ENCODE measurements at regions not wholly inside any gene's neighbourhood (a gene's known extent, or its start where the extent isn't known, plus 50 kb on each side); places are given as distances from the start of the nearest gene placed in this dataset.

GRCh38 chr5:82487131-82487530, 209.0 kb upstream of the RPS23 start:
- ChIA-PET CTCF (ENCODE audit: low intra/inter-chr PET ratio) (no interaction called here), POLR2A (no interaction called here)
- no peak for FAIRE-seq
- no peak overlapping the region for H3K9ac ChIP-seq (ENCODE audit: insufficient read depth in 1 of 2, low read depth in 2 of 2, low read length in 2 of 2)
- no peak overlapping the region for H3K4me3 ChIP-seq
- no peaks in the 10 kb centered on the region for H3K36me3 ChIP-seq (ENCODE audit: control insufficient read depth, insufficient read depth, low read length)
- no peak for DNase-seq (ENCODE audit: extremely low read depth in 1 of 4, low spot score in 3 of 4)
- no peak for TF ChIP-seq HNRNPUL1 (IDR thresholded peaks at IDR 0.05; ENCODE audit: low read length)
- no peak for TF ChIP-seq OTX1 (CRISPR knock-in tag; IDR thresholded peaks at IDR 0.05)
- no peak for ATAC-seq
- H3K27me3 ChIP-seq (ENCODE audit: control insufficient read depth in 2 of 2, insufficient read depth in 2 of 2, low read length in 2 of 2), result no peaks in the 10 kb centered on the region
- no peak overlapping the region for H3K4me2 ChIP-seq (ENCODE audit: insufficient read depth, low read length)
- H2AFZ ChIP-seq (ENCODE audit: low read depth, low read length), result no peak overlapping the region
- intact Hi-C loops (cut with micrococcal nuclease), result no loop called here
- no peaks in the 10 kb centered on the region for H3K4me1 ChIP-seq (replicated peaks in 1 of 2; ENCODE audit: control insufficient read depth in 2 of 2, insufficient read depth in 2 of 2, low read length in 2 of 2)
- H4K20me1 ChIP-seq (replicated peaks; ENCODE audit: control insufficient read depth, insufficient read depth, low read length), result no peaks in the 10 kb centered on the region
- no peaks in the 10 kb centered on the region for H3K9me1 ChIP-seq (ENCODE audit: control insufficient read depth, insufficient read depth, low read length)
- WGBS (ENCODE audit: insufficient coverage, low coverage, missing lambda C conversion rate), result 54% methylated on average over 3 of the region's 3 CpGs
- no peaks in the 10 kb centered on the region for H3K9me3 ChIP-seq (replicated peaks; ENCODE audit: control insufficient read depth, insufficient read depth, low read depth, low read length)
- BruUV-seq (replicated peaks), result no TSS peak
- no peak overlapping the region for H3K27ac ChIP-seq (ENCODE audit: extremely low read depth, low read depth, low read length)
- no peaks in the 10 kb centered on the region for H3K79me2 ChIP-seq (ENCODE audit: control insufficient read depth, insufficient read depth, low read length)
- in situ Hi-C loops (cut with MboI), result no loop called here

- no peaks in the 10 kb centered on the region for H3K4me1 ChIP-seq (replicated peaks in 1 of 2; ENCODE audit: control insufficient read depth in 2 of 2, insufficient read depth in 2 of 2, low read length in 2 of 2)
- 0 out of 2 replicates have a peak overlapping the region, but pooled peaks have one; percentile 0 for H2AFZ ChIP-seq (ENCODE audit: low read depth, low read length)
- BruUV-seq (replicated peaks), result no TSS peak
- no peak overlapping the region for H3K4me2 ChIP-seq (ENCODE audit: insufficient read depth, low read length)
- no peak for TF ChIP-seq PKNOX1 (IDR thresholded peaks at IDR 0.05)
- no peak for TF ChIP-seq HNRNPK (IDR thresholded peaks at IDR 0.05; ENCODE audit: low read depth, low read length, poor library complexity, severe bottlenecking)
- 0 out of 2 replicates have a peak, but pooled peaks have one; percentile 16 for TF ChIP-seq EGR1 (conservative IDR thresholded peaks at IDR 0.05)
- TF ChIP-seq ZFP30 (CRISPR knock-in tag; IDR thresholded peaks at IDR 0.05; ENCODE audit: borderline replicate concordance), result no peak
- no peak overlapping the region for H3K9ac ChIP-seq (ENCODE audit: insufficient read depth in 1 of 2, low read depth in 2 of 2, low read length in 2 of 2)
- POLR2A ChIA-PET, result interaction anchor here (1.4 to 2.2 kb wide), 2 partner anchors 9 to 11 kb away, joined by 5 read pairs; no protein-coding TSS in a partner anchor
- no peaks in the 10 kb centered on the region for H3K36me3 ChIP-seq (ENCODE audit: control insufficient read depth, insufficient read depth, low read length)
- in situ Hi-C loops (cut with MboI) (no loop called here), intact Hi-C loops (cut with micrococcal nuclease) (no loop called here)
- no peak for ATAC-seq
- H3K9me3 ChIP-seq (replicated peaks; ENCODE audit: control insufficient read depth, insufficient read depth, low read depth, low read length), result no peaks in the 10 kb centered on the region
- H3K27me3 ChIP-seq (ENCODE audit: control insufficient read depth in 2 of 2, insufficient read depth in 2 of 2, low read length in 2 of 2), result no peaks in the 10 kb centered on the region
- CTCF ChIA-PET (ENCODE audit: low intra/inter-chr PET ratio), result no interaction called here
- no peaks in the 10 kb centered on the region for H3K79me2 ChIP-seq (ENCODE audit: control insufficient read depth, insufficient read depth, low read length)
- no peak for FAIRE-seq
- H3K27ac ChIP-seq (ENCODE audit: extremely low read depth, low read depth, low read length), result no peak overlapping the region
- DNase-seq (ENCODE audit: extremely low read depth in 1 of 4, low spot score in 3 of 4), result no peak
- WGBS (ENCODE audit: insufficient coverage, low coverage, missing lambda C conversion rate), result 22% methylated on average over 4 of the region's 4 CpGs
- H3K4me3 ChIP-seq, result no peak overlapping the region
- no peaks in the 10 kb centered on the region for H4K20me1 ChIP-seq (replicated peaks; ENCODE audit: control insufficient read depth, insufficient read depth, low read length)
- no peaks in the 10 kb centered on the region for H3K9me1 ChIP-seq (ENCODE audit: control insufficient read depth, insufficient read depth, low read length)
Measured at GRCh38 chr5:82480331-82480730, 202.2 kb upstream of the RPS23 start.
